HL-60/S4 (cell line): ENCODE measurements at regions not wholly inside any gene's neighbourhood (a gene's known extent, or its start where the extent isn't known, plus 50 kb on each side); places are given as distances from the start of the nearest gene placed in this dataset.
"Not testable (repeated sequence)": the region's sequence is repeated elsewhere in the genome, so short reads cannot be mapped to it uniquely, and the experiment has no call there.

Experiments
- in situ Hi-C: fragments of 300-500 bp; cut with MboI; formaldehyde crosslinking; loops from 2 replicates; pipeline ENCODE4 v1.14.3; 2022; ENCODE audit warnings: low sequenced_read_pairs

GRCh38 chr14:53247596-53248370 is 94.7 kb upstream of the DDHD1 start:
- in situ Hi-C loops, result no loop called here

GRCh38 chr14:53242898-53243297 is 89.8 kb upstream of the DDHD1 start:
- in situ Hi-C loops, result not testable (repeated sequence)

GRCh38 chr14:53237488-53237887 is 84.4 kb upstream of the DDHD1 start:
- in situ Hi-C loops, result no loop called here

- in situ Hi-C loops, result no loop called here
Measured at GRCh38 chr14:53236708-53237107, 83.6 kb upstream of the DDHD1 start.

GRCh38 chr14:53231171-53231570 is 78.0 kb upstream of the DDHD1 start:
- in situ Hi-C loops, result no loop called here

- in situ Hi-C loops, result no loop called here
Measured at GRCh38 chr14:53228966-53229365, 75.8 kb upstream of the DDHD1 start.

GRCh38 chr14:53227154-53227718 is 74.1 kb upstream of the DDHD1 start:
- in situ Hi-C loops, result no loop called here

GRCh38 chr14:53226553-53226952 is 73.4 kb upstream of the DDHD1 start:
- in situ Hi-C loops, result no loop called here

- in situ Hi-C loops, result no loop called here
Measured at GRCh38 chr14:53220914-53221313, 67.8 kb upstream of the DDHD1 start.

- in situ Hi-C loops, result no loop called here
Measured at GRCh38 chr14:53218161-53218560, 65.0 kb upstream of the DDHD1 start.

GRCh38 chr14:53217316-53217994 is 64.3 kb upstream of the DDHD1 start:
- in situ Hi-C loops, result no loop called here

- in situ Hi-C loops, result not testable (repeated sequence)
Measured at GRCh38 chr14:53216955-53217315, 63.8 kb upstream of the DDHD1 start.

- in situ Hi-C loops, result not testable (repeated sequence)
Measured at GRCh38 chr14:53216478-53216877, 63.4 kb upstream of the DDHD1 start.

- in situ Hi-C loops, result no loop called here
Measured at GRCh38 chr14:53215101-53215500, 62.0 kb upstream of the DDHD1 start.

GRCh38 chr14:53214384-53214783 is 61.3 kb upstream of the DDHD1 start:
- in situ Hi-C loops, result no loop called here

GRCh38 chr14:53213761-53214160 is 60.6 kb upstream of the DDHD1 start:
- in situ Hi-C loops, result no loop called here

GRCh38 chr14:53209370-53209769 is 56.2 kb upstream of the DDHD1 start:
- in situ Hi-C loops, result no loop called here
